Hepatocyte (in vitro differentiated cells): ENCODE measurements at regions not wholly inside any gene's neighbourhood (a gene's known extent, or its start where the extent isn't known, plus 50 kb on each side); places are given as distances from the start of the nearest gene placed in this dataset.

ENCODE experiments used
- EZH2 ChIP-seq: fragments of 200-600 bp; sonication (generic); IDR thresholded peaks from 2 replicates; pipeline ENCODE4 v1.6.1; 2016; ENCODE audit warnings: antibody characterized with exemption, mild to moderate bottlenecking, borderline replicate concordance
- EZH2phosphoT487 ChIP-seq: fragments of 200-600 bp; sonication (generic); IDR thresholded peaks from one replicate; pipeline ENCODE4 v1.6.1; 2018; ENCODE audit warnings: antibody characterized with exemption, mild to moderate bottlenecking, low read depth, moderate library complexity; ENCODE audit not compliant: unreplicated experiment, severe bottlenecking
- TF ChIP-seq, protein P1 (sequence below): fragments of 200-600 bp; sonication (generic); IDR thresholded peaks from 2 replicates; pipeline ENCODE4 v1.5.1; 2016; ENCODE audit warnings: antibody characterized with exemption, mild to moderate bottlenecking; ENCODE audit not compliant: poor library complexity

DNA sequence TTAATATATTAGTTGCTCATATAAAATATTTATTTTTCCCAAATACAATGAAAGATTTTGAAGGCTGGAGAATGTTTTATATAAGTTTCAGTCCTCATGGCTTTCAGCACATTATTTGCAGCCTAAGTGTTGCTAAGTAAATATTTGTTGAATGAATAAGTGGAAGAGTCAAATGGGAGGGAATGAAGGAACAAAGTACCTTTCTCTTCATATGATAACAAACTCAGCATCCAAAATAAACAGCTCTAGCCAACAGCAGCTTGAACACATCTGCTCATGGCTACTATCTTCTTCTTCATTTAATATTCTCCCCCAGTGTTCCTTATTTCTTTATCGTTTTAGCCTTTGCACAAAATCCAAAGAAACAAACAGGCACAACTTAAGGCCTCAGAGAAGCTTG, 385.2 kb upstream of the PIK3C3 start:
- TF ChIP-seq, protein P1, sequence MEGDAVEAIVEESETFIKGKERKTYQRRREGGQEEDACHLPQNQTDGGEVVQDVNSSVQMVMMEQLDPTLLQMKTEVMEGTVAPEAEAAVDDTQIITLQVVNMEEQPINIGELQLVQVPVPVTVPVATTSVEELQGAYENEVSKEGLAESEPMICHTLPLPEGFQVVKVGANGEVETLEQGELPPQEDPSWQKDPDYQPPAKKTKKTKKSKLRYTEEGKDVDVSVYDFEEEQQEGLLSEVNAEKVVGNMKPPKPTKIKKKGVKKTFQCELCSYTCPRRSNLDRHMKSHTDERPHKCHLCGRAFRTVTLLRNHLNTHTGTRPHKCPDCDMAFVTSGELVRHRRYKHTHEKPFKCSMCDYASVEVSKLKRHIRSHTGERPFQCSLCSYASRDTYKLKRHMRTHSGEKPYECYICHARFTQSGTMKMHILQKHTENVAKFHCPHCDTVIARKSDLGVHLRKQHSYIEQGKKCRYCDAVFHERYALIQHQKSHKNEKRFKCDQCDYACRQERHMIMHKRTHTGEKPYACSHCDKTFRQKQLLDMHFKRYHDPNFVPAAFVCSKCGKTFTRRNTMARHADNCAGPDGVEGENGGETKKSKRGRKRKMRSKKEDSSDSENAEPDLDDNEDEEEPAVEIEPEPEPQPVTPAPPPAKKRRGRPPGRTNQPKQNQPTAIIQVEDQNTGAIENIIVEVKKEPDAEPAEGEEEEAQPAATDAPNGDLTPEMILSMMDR = no peak
- no peak for TF ChIP-seq EZH2phosphoT487
- TF ChIP-seq EZH2 = no peak
